AG09319 (cell line): ENCODE measurements at regions not wholly inside any gene's neighbourhood (a gene's known extent, or its start where the extent isn't known, plus 50 kb on each side); places are given as distances from the start of the nearest gene placed in this dataset.

Experiments used
- DNase-seq: peaks from one replicate; pipeline ENCODE4 v3.0.0-alpha.2; 2010; ENCODE audit warnings: low read depth; ENCODE audit errors: extremely low read depth
- TF ChIP-seq, protein P1 (sequence below): IDR thresholded peaks from 2 replicates; pipeline ENCODE4 v1.5.1; 2011; ENCODE audit warnings: low read depth, mild to moderate bottlenecking, inconsistent platforms, low read length, moderate library complexity

DNA sequence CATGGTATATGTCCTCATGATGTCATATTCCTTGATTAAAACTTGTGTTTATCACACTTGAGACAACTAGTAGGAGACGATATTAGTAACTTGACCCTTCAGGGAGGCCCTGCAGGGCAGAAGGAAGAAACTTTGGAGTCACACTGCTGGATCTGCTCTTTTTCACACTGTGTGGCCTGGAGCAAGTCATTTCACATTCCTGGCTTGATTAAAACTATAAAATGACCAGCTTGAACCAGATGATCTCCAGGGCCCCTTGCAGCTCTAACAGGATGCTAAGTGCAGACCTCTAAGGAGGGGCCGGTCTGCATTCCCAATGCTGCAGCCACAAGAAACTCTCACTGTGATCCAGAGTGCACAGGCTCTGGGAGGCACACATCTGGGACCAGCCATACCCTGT is 146.4 kb upstream of the ZNF366 start:
- no peak for DNase-seq
- TF ChIP-seq, protein P1, sequence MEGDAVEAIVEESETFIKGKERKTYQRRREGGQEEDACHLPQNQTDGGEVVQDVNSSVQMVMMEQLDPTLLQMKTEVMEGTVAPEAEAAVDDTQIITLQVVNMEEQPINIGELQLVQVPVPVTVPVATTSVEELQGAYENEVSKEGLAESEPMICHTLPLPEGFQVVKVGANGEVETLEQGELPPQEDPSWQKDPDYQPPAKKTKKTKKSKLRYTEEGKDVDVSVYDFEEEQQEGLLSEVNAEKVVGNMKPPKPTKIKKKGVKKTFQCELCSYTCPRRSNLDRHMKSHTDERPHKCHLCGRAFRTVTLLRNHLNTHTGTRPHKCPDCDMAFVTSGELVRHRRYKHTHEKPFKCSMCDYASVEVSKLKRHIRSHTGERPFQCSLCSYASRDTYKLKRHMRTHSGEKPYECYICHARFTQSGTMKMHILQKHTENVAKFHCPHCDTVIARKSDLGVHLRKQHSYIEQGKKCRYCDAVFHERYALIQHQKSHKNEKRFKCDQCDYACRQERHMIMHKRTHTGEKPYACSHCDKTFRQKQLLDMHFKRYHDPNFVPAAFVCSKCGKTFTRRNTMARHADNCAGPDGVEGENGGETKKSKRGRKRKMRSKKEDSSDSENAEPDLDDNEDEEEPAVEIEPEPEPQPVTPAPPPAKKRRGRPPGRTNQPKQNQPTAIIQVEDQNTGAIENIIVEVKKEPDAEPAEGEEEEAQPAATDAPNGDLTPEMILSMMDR = no peak

DNA sequence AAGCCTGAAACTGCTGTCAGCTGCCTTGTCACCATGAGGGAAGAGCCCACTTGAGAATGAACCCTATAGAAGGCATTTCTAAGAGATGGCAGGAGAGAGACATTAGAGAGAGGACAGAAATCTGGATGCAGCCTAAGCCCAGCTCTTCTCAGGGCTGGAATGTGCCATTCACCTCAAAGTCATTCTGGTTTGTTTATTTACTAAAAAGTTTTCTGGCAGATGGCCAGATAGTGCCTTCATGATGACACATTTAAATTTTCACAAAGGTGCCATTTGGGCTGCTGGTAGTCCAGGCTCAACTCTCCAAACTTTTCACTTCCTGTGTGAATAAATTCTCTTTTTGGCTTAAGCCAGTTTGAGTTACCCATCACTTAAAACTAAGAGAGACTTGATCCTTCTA is 144.6 kb upstream of the ZNF366 start:
- TF ChIP-seq, protein P1 = no peak
- no peak for DNase-seq

DNA sequence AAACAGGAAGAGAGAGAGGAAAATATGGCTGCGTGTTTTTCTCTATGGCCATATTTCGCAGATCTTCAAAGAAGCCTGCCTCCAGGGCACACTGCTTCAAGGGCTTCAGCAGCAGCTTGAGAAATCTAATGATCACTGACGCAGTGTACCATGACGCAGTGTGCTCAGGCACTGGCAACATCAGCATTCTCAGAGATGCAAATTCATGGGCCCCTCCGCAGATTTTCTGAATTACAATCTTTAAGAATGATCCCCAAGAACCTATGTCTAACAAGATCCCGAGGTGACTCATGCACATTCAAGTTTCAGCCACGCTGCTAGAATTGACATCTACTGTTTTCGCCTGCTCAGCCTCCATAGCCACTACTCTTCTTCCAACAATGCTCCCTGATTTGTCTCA is 143.9 kb upstream of the ZNF366 start:
- TF ChIP-seq, protein P1 = no peak
- DNase-seq = no peak

DNA sequence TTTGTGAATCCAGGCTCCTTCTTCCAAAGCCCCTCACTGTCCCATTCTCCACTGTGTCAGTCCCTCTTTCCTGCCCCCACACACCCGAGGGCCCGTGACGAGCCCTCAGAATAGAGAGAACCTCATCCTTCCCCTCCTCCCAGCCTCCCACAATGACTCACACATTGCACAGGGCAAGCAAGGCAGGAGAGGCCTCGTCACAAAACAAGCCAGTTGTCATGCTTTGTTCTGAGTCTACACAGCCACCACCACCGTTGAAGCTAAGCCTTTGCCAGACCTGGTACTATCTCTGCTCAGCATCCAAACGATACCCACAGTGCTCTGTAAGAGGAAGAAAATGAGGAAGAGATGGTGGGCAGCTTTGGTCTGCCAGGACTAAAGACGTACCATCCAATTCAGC is 142.2 kb upstream of the ZNF366 start:
- DNase-seq = no peak
- TF ChIP-seq, protein P1 = no peak

DNA sequence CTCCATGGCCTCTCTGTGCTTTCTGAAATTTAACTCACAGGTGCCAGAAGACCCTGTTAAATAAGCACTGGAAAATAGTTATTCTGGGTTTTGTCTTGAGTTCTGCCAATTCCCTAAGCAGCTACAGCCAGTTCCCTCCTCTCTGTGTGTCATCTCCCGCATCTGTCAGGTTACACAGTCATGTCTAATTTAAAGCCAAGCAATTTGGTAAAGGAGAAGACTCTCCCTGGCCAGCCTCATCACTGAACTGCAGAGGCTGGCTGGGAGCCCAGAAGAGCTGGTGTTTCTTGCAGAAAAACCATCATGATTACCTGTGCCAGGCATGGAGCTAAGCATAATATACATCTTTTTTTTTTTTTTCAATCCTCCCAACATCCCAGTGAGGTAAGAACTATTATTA is 141.3 kb upstream of the ZNF366 start:
- DNase-seq = no peak
- TF ChIP-seq, protein P1 = no peak

DNA sequence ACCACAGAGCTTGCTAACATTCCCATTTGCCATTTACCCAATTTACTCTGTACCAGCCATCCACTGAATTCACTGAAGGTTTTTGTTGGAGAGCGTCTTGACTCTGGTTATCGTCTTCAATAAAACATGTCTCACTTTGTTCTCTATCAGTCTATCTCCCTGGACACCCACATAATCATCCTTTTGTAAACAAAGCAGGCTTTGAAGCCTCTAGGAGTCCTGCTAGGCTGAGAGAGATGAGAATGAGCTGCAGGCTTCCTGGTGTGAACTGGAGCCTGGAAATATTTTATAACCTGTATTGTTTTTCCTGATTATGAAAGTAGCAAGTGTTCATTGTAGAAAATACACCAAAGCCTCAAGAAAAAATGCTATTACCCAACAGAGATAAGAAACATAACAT is 140.6 kb upstream of the ZNF366 start:
- TF ChIP-seq, protein P1 = no peak
- DNase-seq = no peak

DNA sequence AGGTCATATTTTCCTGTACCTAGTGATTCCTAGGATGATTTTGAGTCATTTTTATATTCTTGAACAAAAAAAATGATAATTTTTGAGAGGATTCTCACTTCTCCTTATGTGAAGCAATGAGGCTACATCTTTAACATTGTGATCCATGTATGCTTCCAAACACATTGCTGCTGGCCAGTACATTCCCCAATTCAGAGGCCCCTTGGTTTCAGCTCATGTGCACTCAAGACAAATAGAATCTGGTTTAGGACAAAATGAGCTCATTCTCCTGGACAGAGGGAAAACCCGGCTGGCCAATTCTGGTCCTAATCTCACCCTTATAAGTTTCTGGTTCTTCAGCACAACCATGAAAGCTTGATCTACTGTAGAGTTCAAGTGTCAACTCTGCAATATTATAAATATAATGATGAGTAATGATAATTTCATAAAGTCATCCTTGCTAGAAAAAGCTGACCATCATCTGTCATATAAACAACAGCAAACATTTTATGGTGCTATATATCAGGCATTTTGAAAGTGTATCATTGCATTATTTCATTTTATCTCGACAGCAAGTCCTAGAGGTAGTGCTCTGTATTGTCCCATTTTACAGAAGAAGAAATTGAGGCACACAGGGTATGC is 139.1 kb upstream of the ZNF366 start:
- TF ChIP-seq, protein P1 = no peak
- DNase-seq = no peak
